Mononuclear cell (primary cell): ENCODE measurements at regions not wholly inside any gene's neighbourhood (a gene's known extent, or its start where the extent isn't known, plus 50 kb on each side); places are given as distances from the start of the nearest gene placed in this dataset.

Source experiments
- H3K27me3 ChIP-seq: 2 replicates; pipeline ENCODE4 v1.6.0; 2011; ENCODE audit warnings: low read length, control low read depth; ENCODE audit not compliant: insufficient read depth
- H3K4me1 ChIP-seq: 2 replicates; pipeline ENCODE4 v1.5.1; 2011; ENCODE audit warnings: mild to moderate bottlenecking, low read length, control low read depth; ENCODE audit not compliant: insufficient read depth
- H3K4me3 ChIP-seq: 2 replicates; pipeline ENCODE4 v1.5.1; 2011; ENCODE audit warnings: mild to moderate bottlenecking, low read length, moderate library complexity
- H3K9me3 ChIP-seq: 2 replicates; pipeline ENCODE4 v1.5.1; 2011; ENCODE audit warnings: low read depth, mild to moderate bottlenecking, control low read depth, low read length

- no peak overlapping the region for H3K4me3 ChIP-seq
- H3K4me1 ChIP-seq: peaks cover 58% of the 10 kb centered on the region
- no peaks in the 10 kb centered on the region for H3K27me3 ChIP-seq
- no peaks in the 10 kb centered on the region for H3K9me3 ChIP-seq
Observed at GRCh38 chr12:124713436-124714082, 146.1 kb upstream of the NCOR2 start.

- no peak overlapping the region for H3K4me3 ChIP-seq
- peaks cover 59% of the 10 kb centered on the region for H3K4me1 ChIP-seq
- no peaks in the 10 kb centered on the region for H3K9me3 ChIP-seq
- H3K27me3 ChIP-seq: no peaks in the 10 kb centered on the region
Observed at GRCh38 chr12:124713041-124713435, 145.6 kb upstream of the NCOR2 start.

- Histone ChIP-seq H3K9me3 (no peaks in the 10 kb centered on the region), H3K4me1 (peaks cover 53% of the 10 kb centered on the region), H3K27me3 (no peaks in the 10 kb centered on the region), H3K4me3 (no peak overlapping the region)
Observed at GRCh38 chr12:124711344-124711743, 143.9 kb upstream of the NCOR2 start.

- no peaks in the 10 kb centered on the region for H3K27me3 ChIP-seq
- peaks cover 41% of the 10 kb centered on the region for H3K4me1 ChIP-seq
- no peak overlapping the region for H3K4me3 ChIP-seq
- no peaks in the 10 kb centered on the region for H3K9me3 ChIP-seq
Observed at GRCh38 chr12:124709722-124710687, 142.6 kb upstream of the NCOR2 start.

GRCh38 chr12:124707316-124707715 lies 139.9 kb upstream of the NCOR2 start:
- H3K4me1 ChIP-seq: peaks cover 35% of the 10 kb centered on the region
- no peaks in the 10 kb centered on the region for H3K9me3 ChIP-seq
- no peaks in the 10 kb centered on the region for H3K27me3 ChIP-seq
- no peak overlapping the region for H3K4me3 ChIP-seq

GRCh38 chr12:124706363-124706762 lies 139.0 kb upstream of the NCOR2 start:
- Histone ChIP-seq H3K4me1 (peaks cover 33% of the 10 kb centered on the region), H3K9me3 (no peaks in the 10 kb centered on the region), H3K4me3 (no peak overlapping the region), H3K27me3 (no peaks in the 10 kb centered on the region)

GRCh38 chr12:124705545-124706138 lies 138.2 kb upstream of the NCOR2 start:
- Histone ChIP-seq H3K4me1 (peaks cover 33% of the 10 kb centered on the region), H3K9me3 (no peaks in the 10 kb centered on the region), H3K4me3 (no peak overlapping the region), H3K27me3 (no peaks in the 10 kb centered on the region)

- Histone ChIP-seq H3K27me3 (no peaks in the 10 kb centered on the region), H3K9me3 (no peaks in the 10 kb centered on the region), H3K4me1 (peaks cover 33% of the 10 kb centered on the region), H3K4me3 (no peak overlapping the region)
Observed at GRCh38 chr12:124704619-124705018, 137.2 kb upstream of the NCOR2 start.

GRCh38 chr12:124703856-124704255 lies 136.4 kb upstream of the NCOR2 start:
- peaks cover 28% of the 10 kb centered on the region for H3K4me1 ChIP-seq
- H3K9me3 ChIP-seq: no peaks in the 10 kb centered on the region
- no peaks in the 10 kb centered on the region for H3K27me3 ChIP-seq
- no peak overlapping the region for H3K4me3 ChIP-seq

- Histone ChIP-seq H3K4me3 (no peak overlapping the region), H3K4me1 (peaks cover 24% of the 10 kb centered on the region), H3K9me3 (no peaks in the 10 kb centered on the region), H3K27me3 (no peaks in the 10 kb centered on the region)
Observed at GRCh38 chr12:124702736-124703135, 135.3 kb upstream of the NCOR2 start.

GRCh38 chr12:124700810-124701592 lies 133.6 kb upstream of the NCOR2 start:
- Histone ChIP-seq H3K9me3 (no peaks in the 10 kb centered on the region), H3K27me3 (no peaks in the 10 kb centered on the region), H3K4me3 (no peak overlapping the region), H3K4me1 (peaks cover 19% of the 10 kb centered on the region)

- Histone ChIP-seq H3K4me3 (no peak overlapping the region), H3K4me1 (peaks cover 25% of the 10 kb centered on the region), H3K9me3 (no peaks in the 10 kb centered on the region), H3K27me3 (no peaks in the 10 kb centered on the region)
Observed at GRCh38 chr12:124699909-124700308, 132.5 kb upstream of the NCOR2 start.

- Histone ChIP-seq H3K4me1 (peaks cover 26% of the 10 kb centered on the region), H3K4me3 (no peak overlapping the region), H3K9me3 (no peaks in the 10 kb centered on the region), H3K27me3 (no peaks in the 10 kb centered on the region)
Observed at GRCh38 chr12:124698998-124699305, 131.5 kb upstream of the NCOR2 start.

GRCh38 chr12:124698211-124698997 lies 131.0 kb upstream of the NCOR2 start:
- no peak overlapping the region for H3K4me3 ChIP-seq
- no peaks in the 10 kb centered on the region for H3K9me3 ChIP-seq
- H3K4me1 ChIP-seq: peaks cover 24% of the 10 kb centered on the region

More at GRCh38 chr12:124698211-124698997, 131.0 kb upstream of the NCOR2 start:
- no peaks in the 10 kb centered on the region for H3K27me3 ChIP-seq
